ENCODE measurements at regions not wholly inside any gene's neighbourhood (a gene's known extent, or its start where the extent isn't known, plus 50 kb on each side); places are given as distances from the start of the nearest gene placed in this dataset.

DNA sequence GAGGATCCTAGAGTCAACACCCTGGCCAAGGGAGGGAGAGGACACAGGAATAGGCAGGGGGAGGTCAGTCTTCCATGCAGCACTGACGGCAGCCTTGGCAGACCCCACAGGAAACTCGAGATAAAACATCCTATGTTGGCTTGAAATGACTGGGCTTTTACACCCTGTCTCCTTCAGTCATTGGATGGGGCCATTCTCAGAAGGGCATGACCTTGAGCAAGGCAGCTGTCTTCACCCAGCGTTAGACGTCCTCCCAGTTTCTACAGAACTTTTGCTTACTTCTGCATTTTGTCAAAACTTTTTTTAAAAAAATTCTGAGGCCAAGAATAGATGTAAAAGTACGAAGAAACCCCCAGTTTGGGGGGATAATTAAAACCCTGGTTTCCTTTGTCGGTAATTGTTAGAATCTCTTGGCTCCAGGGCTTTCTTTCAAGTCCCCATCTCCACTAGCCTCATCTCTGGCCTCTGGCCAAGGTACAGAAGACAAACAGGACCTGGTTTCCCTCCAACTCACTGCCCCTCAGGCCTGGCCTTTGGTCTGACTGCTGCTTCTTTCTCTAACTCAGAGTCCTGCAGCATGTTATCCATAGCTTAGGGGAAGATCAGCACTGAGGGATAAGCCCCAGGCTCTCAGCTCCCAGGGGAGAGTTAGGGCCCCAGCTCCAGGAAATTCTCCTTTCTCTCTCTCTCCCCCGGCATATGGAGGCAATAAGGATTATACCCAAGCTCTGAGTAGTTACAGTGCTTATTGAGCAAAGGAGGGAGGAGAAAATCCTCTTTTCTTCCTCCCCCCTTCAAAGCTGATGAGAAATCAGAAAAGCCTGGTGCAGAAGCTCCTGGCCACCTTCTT, 51.6 kb upstream of the KCND3 start:
- DNase-seq (ENCODE audit: low read depth in 3 of 3): no peak

DNA sequence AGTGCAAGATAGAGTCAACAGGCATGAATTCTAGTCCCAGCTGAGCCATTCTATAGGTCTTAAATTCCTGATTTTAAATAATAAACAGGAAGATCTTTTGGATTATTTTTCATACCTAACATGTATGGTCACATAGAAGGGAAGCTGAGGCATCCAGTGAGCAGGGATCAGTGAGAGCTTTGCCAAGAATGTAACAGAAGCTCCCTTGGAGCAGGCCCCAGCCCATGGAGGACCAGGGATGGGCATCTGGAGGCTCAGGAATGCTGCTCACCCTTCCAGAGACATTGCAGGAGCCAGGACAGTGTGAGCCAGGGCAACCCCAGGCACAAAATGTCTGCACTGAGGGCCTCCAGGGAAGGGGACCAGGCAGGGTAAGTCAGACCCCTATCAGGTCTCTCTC, 54.4 kb upstream of the KCND3 start:
- no peak for DNase-seq (ENCODE audit: low read depth in 3 of 3)

DNA sequence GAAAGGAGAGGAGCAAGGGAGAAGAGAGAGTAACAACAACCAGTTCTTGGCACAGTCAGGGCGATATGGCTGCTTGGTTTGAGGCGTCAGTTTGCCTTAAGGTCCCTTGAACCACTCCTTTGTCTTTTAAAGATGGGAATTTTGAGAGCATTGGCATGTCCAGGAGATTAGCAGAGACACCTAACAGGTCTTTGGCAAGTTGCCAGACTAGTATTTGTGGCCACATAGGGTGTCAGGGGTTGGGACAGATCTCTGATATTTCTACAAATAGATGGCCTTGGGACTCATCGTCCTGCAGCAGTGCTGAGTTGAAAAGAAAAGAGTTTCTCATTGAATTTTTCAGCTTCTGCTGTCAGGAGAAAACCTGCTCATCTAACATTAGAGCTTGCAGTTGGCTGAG, 55.3 kb upstream of the KCND3 start:
- no peak for DNase-seq (ENCODE audit: low read depth in 3 of 3)

DNA sequence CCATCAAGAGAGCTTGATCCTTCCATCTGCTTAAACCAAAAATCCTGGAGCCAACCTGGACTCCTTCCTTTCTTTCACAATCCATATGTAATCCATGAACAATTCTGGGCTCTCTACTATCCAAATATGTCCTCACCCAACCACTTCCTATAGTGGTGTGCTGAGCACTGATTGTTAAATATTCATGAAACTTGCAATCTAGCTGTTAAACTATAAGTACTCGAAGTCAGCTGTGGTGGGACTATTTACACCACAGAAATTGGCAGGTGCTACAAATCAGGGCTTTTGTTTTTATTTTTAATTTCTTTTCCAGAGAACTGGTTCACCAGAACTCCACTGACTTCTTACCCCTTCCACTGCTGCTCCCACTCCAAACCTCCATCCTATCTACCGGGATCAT, 57.2 kb upstream of the KCND3 start:
- no peak for DNase-seq (ENCODE audit: low read depth in 3 of 3)

DNA sequence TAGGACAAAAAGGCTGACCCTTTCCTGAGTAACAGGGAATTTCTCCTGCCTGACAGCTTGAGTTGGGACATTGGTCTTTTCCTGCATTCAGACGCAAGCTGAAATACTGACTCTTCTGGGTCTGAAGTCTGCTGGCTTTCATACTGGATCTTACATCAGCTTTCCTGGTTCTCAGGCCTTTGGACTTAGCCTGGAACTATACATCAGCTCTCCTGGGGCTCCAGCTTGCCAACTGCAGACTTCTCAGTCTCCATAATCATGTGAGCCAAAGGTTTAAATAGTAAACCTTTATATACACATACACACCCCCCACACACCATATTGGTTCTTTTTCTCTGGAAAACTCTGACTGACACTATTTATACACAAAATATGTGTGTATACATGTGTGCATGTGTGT, 59.0 kb upstream of the KCND3 start:
- no peak for DNase-seq (ENCODE audit: low read depth in 3 of 3)

DNA sequence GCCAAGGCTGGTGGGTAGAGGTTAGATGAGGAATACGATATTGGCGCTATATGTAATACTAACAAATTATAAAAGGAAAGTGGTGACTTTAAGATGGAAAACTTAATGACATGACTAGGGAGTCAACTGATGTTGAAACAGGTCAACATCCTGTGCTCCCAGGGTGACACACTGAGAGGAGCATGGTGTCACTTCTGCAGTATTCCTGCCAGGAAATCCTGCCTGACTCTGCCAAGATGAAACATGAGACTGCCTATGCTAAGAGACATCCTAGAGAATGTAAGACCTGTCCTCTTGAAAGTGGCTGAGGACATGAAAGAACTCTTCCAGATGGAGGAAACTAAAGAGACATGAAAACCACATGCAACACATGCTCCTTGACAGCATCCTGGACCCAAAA, 65.0 kb upstream of the KCND3 start:
- DNase-seq (ENCODE audit: low read depth in 3 of 3): no peak

DNA sequence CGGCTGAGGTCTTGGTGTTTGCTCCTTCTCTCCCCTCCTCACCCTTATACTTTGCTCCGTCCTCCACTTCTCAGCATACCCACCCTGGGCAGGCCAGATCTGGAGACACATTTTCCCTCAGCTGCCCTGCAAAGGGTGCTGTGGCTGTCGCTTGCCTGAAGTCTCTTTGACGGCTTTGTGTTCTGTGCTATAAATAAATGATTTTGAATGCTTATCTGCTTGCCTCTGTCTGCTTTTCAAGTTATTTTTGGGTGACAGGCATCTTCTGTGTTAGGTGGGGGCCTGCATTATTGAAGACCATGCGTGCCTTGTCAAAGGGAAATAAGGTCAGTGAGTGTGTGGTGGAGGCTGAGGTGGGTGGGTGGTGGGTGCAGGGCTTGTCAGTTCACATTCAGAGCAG, 66.9 kb upstream of the KCND3 start:
- DNase-seq (ENCODE audit: low read depth in 3 of 3): no peak

DNA sequence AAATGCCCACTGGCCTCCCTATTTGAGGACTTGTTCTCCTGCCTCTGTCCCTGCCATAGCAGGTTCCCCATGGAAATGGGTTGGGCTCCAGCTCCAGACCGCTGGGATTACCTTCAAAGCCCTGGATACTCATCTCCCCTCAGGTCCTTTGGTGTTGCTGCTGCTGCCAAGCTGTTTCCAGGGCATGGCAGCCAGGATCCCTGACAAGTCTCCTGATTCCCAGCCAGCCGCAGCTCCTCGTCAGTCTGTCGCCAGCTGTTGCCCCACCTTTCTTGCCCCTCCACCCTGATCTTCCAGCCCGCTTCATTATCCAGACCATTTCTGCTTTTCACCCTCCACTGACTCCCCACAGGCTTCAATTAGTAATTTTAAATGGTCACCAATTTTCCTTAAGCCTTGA, 68.3 kb upstream of the KCND3 start:
- DNase-seq (ENCODE audit: low read depth in 3 of 3): no peak

DNA sequence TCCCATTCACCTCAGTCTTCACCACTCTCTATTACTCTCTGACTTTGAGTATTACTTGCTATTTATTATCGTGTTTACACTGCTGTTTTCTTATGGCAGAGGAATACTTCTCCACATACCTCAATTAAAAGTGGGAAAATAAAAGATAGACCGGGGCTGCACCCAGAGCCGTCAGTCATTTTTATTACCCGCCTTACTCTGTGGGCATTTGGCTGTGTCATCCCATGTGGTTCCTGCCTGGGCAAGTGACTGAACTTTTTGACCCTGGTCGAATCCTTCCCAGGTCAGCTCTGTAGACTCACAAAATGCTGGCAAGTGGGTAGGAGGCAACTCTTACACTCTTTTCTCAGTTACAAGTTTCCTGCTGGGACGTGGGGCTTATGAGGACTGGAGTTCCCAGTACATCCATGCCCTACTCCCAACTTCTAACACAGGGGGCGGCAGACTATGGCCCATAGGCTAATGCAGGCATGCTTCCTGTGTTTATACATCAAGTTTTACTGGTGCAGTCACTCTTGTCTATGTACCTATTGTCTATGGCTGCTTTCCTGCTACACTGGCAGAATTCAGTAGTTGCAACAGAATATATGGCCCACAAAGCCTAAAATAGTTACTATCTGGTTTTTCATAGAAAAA, 69.5 kb upstream of the KCND3 start:
- DNase-seq (ENCODE audit: low read depth in 3 of 3): no peak

DNA sequence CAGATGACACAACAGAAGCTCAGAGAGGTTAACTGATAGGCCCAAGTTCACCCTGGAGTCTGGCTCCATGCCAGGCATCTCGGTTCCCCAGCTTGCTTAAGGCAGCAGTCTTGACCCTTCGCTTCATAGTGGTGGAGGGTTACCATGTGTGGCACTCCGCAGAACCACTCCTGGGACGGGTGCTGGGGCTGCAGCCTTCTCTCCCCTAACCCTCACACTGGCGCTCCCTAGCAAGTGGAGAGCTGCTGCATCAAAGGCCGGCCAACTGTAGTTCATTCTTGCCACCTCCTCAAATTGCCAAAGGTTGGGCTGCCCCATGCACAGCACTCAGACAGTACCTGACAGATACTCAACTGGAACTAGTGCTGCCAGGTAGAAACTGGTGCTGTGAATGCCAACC, 70.2 kb upstream of the KCND3 start:
- DNase-seq (ENCODE audit: low read depth in 3 of 3): no peak

DNA sequence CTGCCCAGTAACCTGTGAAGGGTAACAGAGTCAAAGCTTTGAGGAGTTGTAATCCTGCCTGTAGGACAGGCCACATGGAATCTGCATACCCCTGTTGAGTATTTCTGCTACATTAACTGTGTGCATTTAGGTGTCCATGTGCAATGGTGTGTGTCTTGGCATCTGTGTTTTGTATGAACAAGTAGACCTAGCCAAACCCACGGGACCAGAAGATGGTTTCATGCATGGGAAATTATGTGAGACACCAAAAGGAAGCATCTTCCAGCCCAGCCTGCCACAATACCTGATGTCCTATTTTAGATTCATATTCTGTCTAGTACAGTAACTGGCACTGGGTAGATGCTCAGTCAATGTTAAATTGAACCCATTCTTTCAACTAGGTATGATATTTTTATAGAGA, 70.8 kb upstream of the KCND3 start:
- DNase-seq (ENCODE audit: low read depth in 3 of 3): no peak

DNA sequence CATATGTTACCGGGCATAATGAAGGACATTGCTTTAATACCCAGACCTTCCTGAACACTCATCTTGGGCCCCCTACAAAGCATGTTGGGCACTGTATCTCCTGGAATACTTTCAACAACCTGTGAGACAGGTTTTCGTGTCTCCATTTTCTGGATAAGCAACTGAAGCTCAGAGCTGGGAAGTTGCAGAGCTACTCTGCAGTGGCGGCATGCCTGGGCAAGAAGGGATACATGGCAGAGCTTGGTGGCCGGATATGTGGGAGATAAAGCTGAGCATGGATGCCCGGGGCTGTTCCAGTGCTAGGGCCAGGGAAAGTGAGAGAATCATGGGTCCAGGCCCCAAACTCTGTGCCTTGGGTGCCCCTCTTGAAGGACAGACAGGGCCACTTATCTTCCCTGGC, 71.6 kb upstream of the KCND3 start:
- DNase-seq (ENCODE audit: low read depth in 3 of 3): no peak

DNA sequence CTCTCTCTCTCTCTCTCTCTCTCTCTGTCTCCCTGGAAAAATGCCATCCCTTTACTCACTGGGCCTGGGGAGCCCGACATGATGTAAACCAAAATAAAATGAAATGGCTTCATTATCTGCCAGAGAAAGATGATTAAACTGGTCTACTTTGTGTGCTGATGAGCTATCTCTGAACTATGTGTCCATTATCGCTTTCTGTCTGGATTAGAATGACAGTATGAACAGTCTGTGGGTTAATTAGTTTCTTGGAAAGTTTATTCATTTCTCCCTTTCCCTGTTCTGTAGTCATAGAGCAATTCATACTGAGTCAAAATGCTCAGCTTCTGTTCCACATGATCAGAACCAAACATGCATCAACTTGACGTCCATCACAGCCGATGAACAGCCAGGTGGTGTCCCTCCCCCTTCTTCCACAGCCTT, 72.4 kb upstream of the KCND3 start:
- DNase-seq (ENCODE audit: low read depth in 3 of 3): no peak

DNA sequence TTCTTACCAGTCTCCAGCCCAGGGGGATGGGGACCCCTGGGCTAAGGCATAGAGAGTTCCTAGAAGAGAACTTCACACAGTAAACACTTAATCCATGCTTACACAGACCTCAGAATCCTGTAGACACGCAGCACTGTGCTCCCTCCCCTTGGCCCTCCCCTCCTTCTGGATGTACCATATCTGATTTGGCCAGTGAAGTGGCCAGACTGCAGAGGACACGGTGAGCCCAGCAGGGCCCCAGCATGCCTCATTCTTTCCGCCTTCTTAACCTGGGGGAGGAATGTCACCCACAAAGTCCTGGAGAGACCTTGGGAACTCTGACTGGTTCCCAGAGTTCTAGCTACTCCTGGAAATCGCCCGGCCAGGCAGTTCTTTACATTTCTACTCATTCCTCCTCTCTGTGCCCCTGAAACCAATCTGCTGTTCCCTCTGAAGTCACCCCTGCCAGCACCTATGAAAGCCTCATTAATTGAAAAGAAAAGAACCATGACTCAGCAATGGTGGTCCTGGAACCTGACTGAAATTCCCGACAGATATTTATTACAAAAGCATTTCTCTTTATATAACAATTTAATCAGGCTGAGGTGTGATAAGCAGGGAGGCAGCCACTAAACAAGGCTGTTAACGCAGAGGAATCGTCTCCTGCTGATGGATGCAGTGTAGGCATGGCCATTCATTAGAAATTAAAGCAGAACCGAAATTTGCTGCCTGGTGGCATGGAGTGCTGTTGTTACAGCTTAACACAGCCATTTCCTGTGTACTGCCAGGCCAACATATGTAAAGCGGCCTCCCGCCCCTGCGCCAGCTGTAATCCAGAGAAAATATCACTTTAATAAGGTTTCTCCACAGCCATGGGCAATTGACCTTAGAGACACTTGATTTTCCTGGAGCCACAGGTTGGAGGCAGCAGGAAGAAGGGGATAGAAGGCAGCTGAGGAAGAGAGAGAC, 74.6 kb upstream of the KCND3 start:
- no peak for DNase-seq (ENCODE audit: low read depth in 3 of 3)

DNA sequence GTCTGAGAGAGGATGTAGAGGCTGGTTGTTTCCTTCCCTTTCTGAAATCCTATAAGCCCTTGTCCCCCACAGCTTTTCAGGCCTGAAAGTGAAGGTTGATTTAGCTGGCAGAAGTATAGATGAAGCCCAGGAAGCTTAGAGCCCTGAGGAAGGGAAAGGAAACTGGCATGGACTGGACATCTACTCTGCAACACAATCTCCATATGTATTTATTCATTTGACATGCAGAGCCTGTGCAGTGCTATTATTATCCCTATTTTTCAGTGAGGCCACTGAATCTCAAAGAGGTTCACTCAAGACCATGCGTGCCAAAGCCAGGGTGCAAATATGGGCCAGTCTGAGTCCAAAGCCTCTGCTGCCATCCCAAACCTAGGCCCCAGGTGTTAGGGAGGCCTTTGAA, 78.5 kb upstream of the KCND3 start:
- no peak for DNase-seq (ENCODE audit: low read depth in 3 of 3)

DNA sequence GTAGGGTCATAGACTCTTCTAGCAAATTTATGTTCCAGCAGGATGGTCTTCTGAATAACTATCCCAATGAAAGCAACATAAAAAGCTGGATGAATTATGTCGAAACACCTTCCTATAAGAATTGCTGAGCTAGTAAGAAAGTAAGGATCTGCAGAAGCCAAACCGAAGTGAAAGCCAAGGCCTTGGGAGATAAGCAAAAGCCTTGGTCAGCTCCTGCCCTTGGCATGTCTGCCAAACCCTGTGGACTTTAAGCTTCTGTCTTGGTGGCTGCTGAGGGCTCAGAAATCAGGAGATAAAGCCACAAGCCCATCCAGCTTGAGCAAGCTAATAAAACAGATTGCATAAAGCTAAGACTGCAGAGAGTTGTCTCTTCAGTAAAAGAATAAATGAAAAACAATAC, 81.2 kb upstream of the KCND3 start:
- DNase-seq (ENCODE audit: low read depth in 3 of 3): no peak

DNA sequence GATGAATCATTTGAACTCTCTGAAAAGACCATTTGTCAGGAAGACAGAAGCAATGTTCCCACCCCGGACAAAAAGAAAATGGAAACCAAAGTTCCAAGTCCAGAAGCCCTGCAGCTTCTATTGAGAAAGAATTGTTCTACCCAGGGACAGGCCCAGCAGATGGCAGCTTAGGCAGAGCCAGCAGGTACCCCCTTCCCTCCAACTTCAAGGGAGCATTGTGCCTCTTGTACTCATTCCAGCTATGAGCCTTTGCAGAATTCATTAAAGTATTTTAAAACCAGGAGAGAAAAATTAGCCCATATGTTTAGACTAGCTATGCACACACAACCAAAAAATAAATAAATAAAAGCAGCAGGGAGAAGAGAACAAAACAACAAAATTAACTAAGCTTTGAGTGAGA, 85.2 kb upstream of the KCND3 start:
- no peak for DNase-seq (ENCODE audit: low read depth in 3 of 3)

DNA sequence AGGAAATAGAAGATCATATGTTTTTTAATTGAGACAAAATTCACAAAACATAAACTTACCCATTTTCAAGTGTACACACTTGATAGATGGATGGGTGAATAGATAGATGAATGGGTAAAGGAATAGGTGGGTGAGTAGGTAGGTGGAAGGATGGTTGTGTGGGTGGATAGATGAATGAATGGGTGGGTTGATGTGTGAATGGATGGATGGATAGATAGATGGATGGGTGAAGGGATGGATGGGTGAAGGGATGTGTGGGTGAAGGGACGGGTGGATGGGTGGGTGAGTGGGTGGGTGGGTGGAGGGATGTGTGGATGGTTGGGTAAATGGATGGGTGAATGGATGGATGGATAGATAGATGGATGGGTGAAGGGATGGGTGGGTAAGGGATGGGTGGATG, 86.1 kb upstream of the KCND3 start:
- DNase-seq (ENCODE audit: low read depth in 3 of 3): no peak

DNA sequence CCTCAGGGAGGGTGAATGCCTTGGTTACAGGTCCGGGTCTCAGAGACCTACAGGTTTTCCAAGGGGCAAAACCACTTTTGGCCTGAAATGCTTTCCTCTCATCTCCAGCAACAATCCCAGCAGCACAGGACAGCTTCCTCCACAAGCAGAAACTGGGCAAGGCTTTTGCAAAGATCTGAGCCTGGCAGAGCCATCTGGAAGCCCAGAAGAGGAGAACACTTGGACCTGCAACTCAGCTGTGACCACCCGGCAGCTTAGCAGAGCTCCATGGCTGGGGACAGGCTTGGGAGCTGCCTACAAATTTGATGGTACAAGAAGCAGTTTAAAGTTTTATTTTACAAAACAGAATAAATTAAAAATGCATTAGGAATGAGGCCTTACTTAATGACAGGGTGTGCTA, 90.0 kb upstream of the KCND3 start:
- no peak for DNase-seq (ENCODE audit: low read depth in 3 of 3)

DNA sequence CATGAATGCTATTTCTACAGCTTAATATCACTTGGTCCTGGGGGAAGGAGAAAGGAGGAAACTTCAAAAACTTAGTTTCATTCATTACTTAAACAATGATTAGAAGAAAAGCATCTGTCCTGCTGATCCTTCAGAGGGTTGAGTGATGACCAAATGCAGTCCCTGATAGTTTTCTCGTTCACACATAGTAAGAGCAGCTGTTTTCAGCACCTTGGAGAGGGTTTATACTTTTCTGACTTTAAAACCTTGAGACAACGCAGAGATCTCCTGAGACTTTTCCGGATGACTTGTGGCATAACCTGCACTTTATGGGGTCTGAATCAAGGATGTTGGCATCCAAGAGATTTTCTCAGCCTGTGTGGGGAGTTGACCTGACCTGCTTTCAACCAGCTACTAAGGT, 94.0 kb upstream of the KCND3 start:
- no peak for DNase-seq (ENCODE audit: low read depth in 3 of 3)

DNA sequence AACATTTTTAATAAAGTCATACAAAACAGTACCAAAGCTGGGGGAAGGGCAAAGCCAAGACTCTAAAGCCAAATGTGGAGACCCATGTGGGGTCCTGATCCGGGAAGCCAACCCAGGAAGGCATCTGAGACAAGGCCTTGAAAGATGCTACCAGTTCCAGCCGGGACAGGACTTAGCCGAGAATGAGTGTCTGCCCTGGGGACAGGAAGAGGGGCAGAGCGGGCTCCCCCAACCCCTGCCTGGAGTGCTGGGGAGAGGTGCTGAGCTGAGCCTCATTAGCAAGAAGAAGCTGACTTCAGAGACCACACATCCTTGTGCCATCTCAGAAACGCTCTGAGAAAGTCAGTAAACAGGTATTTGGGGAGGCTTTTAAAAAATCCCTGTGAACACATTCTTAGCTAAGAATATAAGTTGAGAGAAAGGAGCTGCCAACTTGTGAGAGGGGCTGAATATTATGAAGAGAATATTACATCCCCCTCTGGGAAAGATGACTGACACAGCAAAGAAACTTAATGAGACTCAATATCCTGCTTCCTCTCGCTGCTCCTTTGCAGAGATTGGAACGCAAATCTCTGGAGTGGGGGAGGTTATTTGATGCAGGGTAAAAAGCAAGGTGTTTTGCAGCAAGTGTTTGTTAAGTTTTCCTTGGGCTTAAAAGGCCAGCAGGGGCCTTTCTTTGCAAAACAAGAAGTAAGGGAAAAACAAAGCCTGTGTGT, 103.3 kb upstream of the KCND3 start:
- no peak for DNase-seq (ENCODE audit: low read depth in 3 of 3)

DNA sequence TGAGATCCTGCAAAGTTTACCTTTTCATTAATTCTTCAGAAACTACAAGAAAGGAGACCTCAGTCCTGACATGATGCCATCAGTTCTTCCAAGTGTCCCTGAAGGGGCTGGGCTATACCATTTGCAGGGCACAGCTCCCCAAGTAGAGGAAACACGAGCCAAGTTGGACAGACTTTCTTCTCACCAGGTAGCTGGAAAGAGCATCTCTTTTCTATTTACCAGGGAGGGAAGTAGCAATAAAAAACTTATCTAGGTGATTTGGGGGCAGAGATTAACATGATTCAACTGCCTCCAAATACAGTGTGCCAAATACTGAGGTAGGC, 103.9 kb upstream of the KCND3 start:
- DNase-seq (ENCODE audit: low read depth in 3 of 3): no peak
